ENCODE measurements at regions not wholly inside any gene's neighbourhood (a gene's known extent, or its start where the extent isn't known, plus 50 kb on each side); places are given as distances from the start of the nearest gene placed in this dataset.

GRCh38 chr2:77721593-77721992 lies 199.4 kb upstream of the LRRTM4 start:
- TF ChIP-seq, protein P1, sequence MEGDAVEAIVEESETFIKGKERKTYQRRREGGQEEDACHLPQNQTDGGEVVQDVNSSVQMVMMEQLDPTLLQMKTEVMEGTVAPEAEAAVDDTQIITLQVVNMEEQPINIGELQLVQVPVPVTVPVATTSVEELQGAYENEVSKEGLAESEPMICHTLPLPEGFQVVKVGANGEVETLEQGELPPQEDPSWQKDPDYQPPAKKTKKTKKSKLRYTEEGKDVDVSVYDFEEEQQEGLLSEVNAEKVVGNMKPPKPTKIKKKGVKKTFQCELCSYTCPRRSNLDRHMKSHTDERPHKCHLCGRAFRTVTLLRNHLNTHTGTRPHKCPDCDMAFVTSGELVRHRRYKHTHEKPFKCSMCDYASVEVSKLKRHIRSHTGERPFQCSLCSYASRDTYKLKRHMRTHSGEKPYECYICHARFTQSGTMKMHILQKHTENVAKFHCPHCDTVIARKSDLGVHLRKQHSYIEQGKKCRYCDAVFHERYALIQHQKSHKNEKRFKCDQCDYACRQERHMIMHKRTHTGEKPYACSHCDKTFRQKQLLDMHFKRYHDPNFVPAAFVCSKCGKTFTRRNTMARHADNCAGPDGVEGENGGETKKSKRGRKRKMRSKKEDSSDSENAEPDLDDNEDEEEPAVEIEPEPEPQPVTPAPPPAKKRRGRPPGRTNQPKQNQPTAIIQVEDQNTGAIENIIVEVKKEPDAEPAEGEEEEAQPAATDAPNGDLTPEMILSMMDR (conservative IDR thresholded peaks at IDR 0.05) = no peak
- no peak for TF ChIP-seq ZFX (IDR thresholded peaks at IDR 0.05)
